ENCODE measurements at regions not wholly inside any gene's neighbourhood (a gene's known extent, or its start where the extent isn't known, plus 50 kb on each side); places are given as distances from the start of the nearest gene placed in this dataset.

DNA sequence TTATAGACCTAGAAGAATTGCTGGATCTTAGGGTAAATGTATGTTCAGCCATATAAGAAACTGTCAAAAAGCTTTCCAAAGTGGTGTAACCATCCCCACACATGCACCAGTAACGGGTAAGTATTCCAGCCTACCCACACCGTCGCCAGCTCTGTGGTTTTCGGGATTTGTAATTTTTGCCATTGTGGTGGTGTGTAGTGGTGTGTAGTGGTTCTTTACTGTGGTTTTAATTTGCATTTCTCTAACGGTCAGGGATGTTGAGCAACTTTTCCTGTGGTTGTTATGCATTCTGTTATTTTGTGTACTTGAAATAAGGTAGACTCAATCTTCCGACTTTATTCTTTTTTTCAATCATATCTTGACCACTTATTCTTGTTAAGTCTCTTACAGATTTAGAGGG lies 342.4 kb upstream of the AJAP1 start:
- no peaks in the 10 kb centered on the region for H3K36me3 ChIP-seq (ENCODE audit: insufficient read depth, low read length)
- H3K79me2 ChIP-seq (ENCODE audit: insufficient read depth, low read length) = no peaks in the 10 kb centered on the region
- no peak for TF ChIP-seq CTCF (IDR thresholded peaks at IDR 0.05; ENCODE audit: extremely low read depth, low read depth, low read length)
- no peaks in the 10 kb centered on the region for H3K9me3 ChIP-seq (ENCODE audit: low read depth, low read length)
- no peak overlapping the region for H2AFZ ChIP-seq (ENCODE audit: low read length)
- no peak overlapping the region for H3K4me2 ChIP-seq (ENCODE audit: insufficient read depth, low read length)
- DNase-seq (ENCODE audit: insufficient read length, low spot score, missing footprints) = no peak
- H3K4me1 ChIP-seq (ENCODE audit: insufficient read depth, low read length) = no peaks in the 10 kb centered on the region
- H3K27me3 ChIP-seq (ENCODE audit: insufficient read depth, low read length) = no peaks in the 10 kb centered on the region
- no peak overlapping the region for H3K27ac ChIP-seq (ENCODE audit: low read depth, low read length)
- H3K4me3 ChIP-seq (ENCODE audit: insufficient read depth, low read length) = no peak overlapping the region
- no peaks in the 10 kb centered on the region for H4K20me1 ChIP-seq (ENCODE audit: insufficient read depth, low read length)

DNA sequence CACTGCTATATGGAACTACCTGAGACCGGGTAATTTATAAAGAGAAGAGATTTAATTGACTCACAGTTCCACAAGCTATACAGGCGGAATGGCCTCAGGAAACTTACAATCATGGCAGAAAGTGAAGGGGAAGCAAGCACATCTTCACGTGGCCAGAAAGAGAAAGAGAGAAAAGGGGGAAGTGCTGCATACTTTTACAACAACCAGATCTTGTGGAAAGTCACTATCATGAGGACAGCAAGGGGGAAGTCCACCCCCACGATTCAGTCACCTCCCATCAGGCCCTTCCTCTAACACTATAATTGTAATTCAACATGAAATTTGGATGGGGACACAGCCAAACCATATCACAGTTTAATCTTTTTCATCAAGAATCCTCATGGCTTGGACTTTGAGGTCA lies 339.2 kb upstream of the AJAP1 start:
- no peaks in the 10 kb centered on the region for H3K27me3 ChIP-seq (ENCODE audit: insufficient read depth, low read length)
- H3K27ac ChIP-seq (ENCODE audit: low read depth, low read length) = no peak overlapping the region
- no peak overlapping the region for H2AFZ ChIP-seq (ENCODE audit: low read length)
- no peak overlapping the region for H3K4me3 ChIP-seq (ENCODE audit: insufficient read depth, low read length)
- no peaks in the 10 kb centered on the region for H3K4me1 ChIP-seq (ENCODE audit: insufficient read depth, low read length)
- no peaks in the 10 kb centered on the region for H3K36me3 ChIP-seq (ENCODE audit: insufficient read depth, low read length)
- H3K79me2 ChIP-seq (ENCODE audit: insufficient read depth, low read length) = no peaks in the 10 kb centered on the region
- H4K20me1 ChIP-seq (ENCODE audit: insufficient read depth, low read length) = no peaks in the 10 kb centered on the region
- H3K9me3 ChIP-seq (ENCODE audit: low read depth, low read length) = no peaks in the 10 kb centered on the region
- no peak for TF ChIP-seq CTCF (IDR thresholded peaks at IDR 0.05; ENCODE audit: extremely low read depth, low read depth, low read length)
- H3K4me2 ChIP-seq (ENCODE audit: insufficient read depth, low read length) = no peak overlapping the region
- no peak for DNase-seq (ENCODE audit: insufficient read length, low spot score, missing footprints)

GRCh38 chr1:4317207-4317606 lies 337.2 kb upstream of the AJAP1 start:
- no peak for TF ChIP-seq CTCF (IDR thresholded peaks at IDR 0.05; ENCODE audit: extremely low read depth, low read depth, low read length)
- Histone ChIP-seq H3K79me2 (ENCODE audit: insufficient read depth, low read length) (no peaks in the 10 kb centered on the region), H3K4me3 (ENCODE audit: insufficient read depth, low read length) (no peak overlapping the region), H3K36me3 (ENCODE audit: insufficient read depth, low read length) (no peaks in the 10 kb centered on the region), H3K4me2 (ENCODE audit: insufficient read depth, low read length) (no peak overlapping the region), H3K4me1 (ENCODE audit: insufficient read depth, low read length) (no peaks in the 10 kb centered on the region), H2AFZ (ENCODE audit: low read length) (no peak overlapping the region), H3K27ac (ENCODE audit: low read depth, low read length) (no peak overlapping the region), H4K20me1 (ENCODE audit: insufficient read depth, low read length) (no peaks in the 10 kb centered on the region), H3K9me3 (ENCODE audit: low read depth, low read length) (no peaks in the 10 kb centered on the region), H3K27me3 (ENCODE audit: insufficient read depth, low read length) (no peaks in the 10 kb centered on the region)
- DNase-seq (ENCODE audit: insufficient read length, low spot score, missing footprints) = no peak

DNA sequence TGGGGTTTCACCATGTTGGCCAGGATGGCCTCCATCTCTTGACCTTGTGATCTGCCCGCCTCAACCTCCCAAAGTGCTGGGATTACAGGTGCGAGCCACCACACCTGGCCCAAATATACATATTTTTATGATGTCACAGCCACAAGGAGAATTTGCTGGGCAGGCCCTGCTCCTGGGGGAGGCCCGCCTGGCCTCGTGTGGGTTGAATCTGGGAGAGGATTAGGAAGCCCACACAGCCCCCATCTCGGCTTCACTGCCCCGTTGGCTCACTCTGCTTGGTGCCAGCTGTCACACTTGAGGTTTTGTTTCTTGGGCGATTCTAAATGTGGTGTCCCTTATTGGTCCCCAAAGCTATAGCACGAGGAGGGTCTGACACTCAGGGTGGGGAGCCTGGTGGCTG lies 335.7 kb upstream of the AJAP1 start:
- H3K9me3 ChIP-seq (ENCODE audit: low read depth, low read length) = no peaks in the 10 kb centered on the region
- no peak overlapping the region for H3K4me3 ChIP-seq (ENCODE audit: insufficient read depth, low read length)
- H3K4me2 ChIP-seq (ENCODE audit: insufficient read depth, low read length) = no peak overlapping the region
- H3K4me1 ChIP-seq (ENCODE audit: insufficient read depth, low read length) = no peaks in the 10 kb centered on the region
- H3K79me2 ChIP-seq (ENCODE audit: insufficient read depth, low read length) = no peaks in the 10 kb centered on the region
- no peaks in the 10 kb centered on the region for H3K36me3 ChIP-seq (ENCODE audit: insufficient read depth, low read length)
- no peak overlapping the region for H2AFZ ChIP-seq (ENCODE audit: low read length)
- no peaks in the 10 kb centered on the region for H3K27me3 ChIP-seq (ENCODE audit: insufficient read depth, low read length)
- DNase-seq (ENCODE audit: insufficient read length, low spot score, missing footprints) = no peak
- H3K27ac ChIP-seq (ENCODE audit: low read depth, low read length) = no peak overlapping the region
- H4K20me1 ChIP-seq (ENCODE audit: insufficient read depth, low read length) = no peaks in the 10 kb centered on the region
- no peak for TF ChIP-seq CTCF (IDR thresholded peaks at IDR 0.05; ENCODE audit: extremely low read depth, low read depth, low read length)

Data from osteoblast (primary cell).